Hematopoietic multipotent progenitor cell treated with erythropoietin and hydrocortisone succinate and interleukin-3 and kit ligand, for 8 days (in vitro differentiated cells): ENCODE measurements at regions not wholly inside any gene's neighbourhood (a gene's known extent, or its start where the extent isn't known, plus 50 kb on each side); places are given as distances from the start of the nearest gene placed in this dataset.

Source experiments
- DNase-seq: peaks from one replicate; pipeline ENCODE4 v3.0.0-alpha.2; 2015

DNA sequence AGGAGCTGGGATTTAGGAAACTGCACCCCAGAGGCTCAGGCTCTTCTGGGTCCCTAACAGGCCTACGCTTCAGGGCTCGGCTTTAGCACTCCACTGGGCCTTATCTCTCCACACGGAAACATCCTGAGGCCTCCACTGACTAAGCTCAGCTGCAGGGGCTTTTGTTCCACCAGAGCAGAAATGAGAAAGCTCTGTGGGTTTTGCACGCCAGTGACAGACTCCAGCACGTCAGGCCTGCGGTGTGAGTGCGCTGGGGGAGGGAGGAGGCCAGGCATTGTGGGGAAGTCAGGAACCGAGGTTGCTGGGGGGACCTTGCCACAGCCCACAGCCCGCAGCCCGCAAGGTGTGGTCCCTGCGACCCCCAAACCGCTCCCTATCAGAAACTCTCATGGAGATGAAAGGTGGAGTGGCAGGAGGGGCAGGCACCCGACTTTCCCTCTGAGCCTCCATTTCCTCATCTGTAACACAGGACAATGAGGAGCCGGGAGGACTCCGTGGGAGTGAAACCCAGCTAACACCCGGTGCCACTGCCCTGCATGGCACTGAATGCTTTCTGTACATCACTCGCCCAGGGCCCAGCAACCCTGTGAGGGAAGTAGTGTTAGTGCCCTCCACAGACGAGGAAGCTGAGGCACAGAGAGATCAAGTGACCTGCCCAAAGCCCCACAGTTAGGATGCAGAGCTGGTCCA, 106.5 kb downstream of the TPRA1 start:
- DNase-seq = peak; percentile 41

GRCh38 chr3:127483005-127483641, 107.4 kb downstream of the TPRA1 start:
- DNase-seq = no peak

- DNase-seq = peak; percentile 55
These were observed 108.1 kb downstream of the TPRA1 start for GRCh38 chr3:127482216-127483004.

GRCh38 chr3:127480196-127480954, 110.2 kb downstream of the TPRA1 start:
- DNase-seq = peak; percentile 66

DNA sequence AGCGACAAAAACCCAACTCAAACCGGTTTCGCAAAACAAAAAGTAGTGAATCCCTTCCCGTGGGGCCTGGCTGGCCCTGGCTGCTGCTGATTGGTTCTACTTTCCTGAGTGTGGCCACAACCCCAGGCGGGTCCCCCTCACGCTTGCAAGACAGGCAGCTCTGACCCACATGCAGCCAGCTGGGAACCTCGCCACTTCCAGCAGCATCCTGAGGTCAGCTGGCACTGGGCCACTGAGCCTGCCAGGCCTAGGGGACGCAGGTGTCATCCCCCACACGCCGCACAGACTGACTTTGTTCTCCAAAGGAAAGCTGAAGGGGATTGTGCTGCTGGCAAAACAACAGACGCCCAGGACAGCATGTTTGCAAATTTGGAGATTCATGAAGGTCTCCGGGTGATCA, 111.1 kb downstream of the TPRA1 start:
- DNase-seq = no peak

DNA sequence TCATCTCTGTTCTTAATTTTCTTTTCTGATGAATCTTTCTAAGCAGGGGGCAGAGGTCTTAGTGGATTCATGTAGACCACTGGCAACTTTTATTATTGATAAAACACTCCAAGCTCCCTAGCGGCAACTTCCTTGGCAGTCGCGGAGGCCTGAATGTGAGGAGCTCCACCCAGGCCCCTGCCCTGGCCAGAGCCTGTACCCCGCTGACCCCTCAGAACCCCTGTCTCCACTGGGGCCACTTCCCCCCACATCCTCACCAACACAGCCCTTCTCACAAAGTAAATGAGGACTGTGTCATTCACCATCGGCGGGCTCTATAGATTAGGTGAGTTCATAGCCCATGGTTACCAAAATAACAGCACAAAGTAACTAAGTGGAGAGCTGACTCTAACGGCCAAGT, 111.6 kb downstream of the TPRA1 start:
- DNase-seq = no peak

DNA sequence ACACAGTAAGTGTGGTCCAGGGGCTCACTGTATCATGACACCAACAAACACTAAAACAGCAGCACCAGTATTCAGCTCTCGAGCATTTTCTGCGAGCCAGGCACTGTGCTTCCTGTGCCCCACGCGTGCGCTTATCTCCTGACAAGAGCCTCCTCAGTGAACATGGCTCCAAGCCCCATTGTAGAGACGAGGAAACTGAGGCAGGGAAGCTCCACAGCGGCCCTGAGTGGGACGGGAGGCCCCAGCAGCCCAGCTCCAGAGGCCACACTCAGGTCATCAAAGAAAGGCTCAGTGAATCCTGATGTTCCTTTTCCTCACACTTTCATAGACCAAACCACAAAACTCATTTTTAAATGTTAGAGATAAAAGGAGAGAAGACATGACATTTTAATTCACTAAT, 113.1 kb downstream of the TPRA1 start:
- DNase-seq = no peak

DNA sequence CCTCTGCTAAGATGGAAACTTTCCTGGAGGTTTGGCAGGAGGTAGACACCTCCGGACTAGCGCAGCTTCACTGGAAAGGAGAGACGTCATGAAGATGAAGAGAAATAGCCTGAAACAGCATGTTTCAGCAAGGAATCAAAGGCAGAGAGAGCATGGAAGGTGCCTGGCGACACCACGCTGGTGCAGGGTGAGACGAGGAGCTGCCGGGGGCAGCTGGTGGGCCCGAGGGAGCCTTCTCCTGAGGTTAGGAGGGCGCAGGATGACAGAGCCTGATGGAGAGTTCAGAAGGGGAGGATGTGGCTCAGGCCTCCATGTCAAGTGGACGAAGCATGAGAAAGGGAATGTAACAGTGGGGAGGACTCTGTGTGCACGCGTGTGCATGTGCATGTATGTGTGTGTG, 113.6 kb downstream of the TPRA1 start:
- DNase-seq = no peak

DNA sequence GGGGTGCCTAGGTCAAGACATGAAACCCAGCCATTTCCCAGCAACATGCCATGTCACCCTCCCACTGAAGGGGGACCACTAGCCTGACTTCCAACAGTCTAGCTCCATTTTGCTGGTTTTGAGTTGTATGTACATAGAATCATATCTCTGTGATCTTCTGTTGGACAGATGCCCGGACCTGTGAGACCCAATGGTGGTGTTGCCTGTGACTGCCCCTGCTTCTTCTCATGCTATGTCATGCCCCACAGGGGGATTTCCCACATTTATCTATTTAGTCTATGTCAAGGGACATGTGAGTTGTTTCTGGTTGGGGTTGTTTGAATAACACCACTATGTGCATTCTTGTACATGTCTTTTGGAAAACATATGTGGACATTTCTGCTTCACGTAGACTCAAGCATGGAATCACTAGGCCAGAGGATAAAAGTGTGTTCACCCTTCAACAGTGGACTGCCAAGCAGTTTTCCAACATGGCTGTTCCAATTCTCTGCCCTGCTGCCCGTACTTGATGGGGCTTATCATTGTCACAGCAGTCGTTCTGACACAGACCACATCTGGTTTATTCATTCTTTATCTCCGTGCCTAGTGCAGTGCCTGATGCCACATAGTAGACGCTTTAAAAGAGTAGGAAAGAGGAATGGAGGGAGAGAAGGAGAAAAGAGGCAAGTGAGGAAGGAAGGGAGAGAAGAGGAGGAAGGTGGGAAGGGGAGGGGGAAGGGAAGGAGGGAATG, 114.4 kb downstream of the TPRA1 start:
- DNase-seq = peak; percentile 87

- no peak for DNase-seq
These were observed 115.1 kb downstream of the TPRA1 start for GRCh38 chr3:127475391-127475790.

GRCh38 chr3:127473244-127474024, 117.1 kb downstream of the TPRA1 start:
- DNase-seq = no peak

- no peak for DNase-seq
These were observed 118.0 kb downstream of the TPRA1 start for GRCh38 chr3:127472506-127472905.

DNA sequence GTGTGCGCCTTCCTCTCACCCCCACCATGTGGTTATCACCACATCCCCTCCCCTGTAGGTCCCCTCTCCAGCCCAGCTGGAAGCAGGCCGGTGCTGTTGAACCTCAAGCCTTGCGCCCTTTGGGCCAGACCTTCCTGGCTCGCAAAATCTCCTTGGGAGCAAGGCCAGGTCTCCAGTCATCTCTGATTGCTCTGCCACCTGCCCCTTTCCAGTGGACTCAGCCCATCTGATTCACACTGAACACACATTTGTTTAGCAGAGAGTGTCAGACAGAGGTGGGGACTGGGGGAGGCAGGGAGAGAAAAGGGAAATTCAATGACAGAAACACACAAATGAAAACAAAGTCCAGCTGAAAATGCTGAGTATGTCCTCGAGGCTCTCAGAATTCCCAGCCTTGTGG, 119.4 kb downstream of the TPRA1 start:
- DNase-seq = no peak

DNA sequence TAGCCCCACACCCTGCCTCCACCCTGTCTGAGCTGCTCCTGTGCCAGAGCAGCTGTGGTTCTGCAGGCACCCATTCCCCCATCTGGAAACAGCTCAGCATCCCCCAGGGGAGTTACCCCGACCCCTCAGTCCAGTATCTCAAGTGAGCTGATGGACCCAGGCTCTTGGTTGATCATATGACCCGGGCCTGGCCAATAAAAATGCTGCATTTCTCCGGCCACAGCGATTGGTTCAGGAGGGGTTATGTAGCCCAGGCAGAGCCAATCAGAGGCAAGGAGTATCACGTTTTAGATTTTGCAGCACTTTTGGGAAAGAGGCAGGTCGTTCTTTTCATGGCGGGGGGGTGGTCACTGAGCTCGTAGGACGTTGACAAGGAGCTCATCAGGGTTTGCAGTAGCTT, 120.8 kb downstream of the TPRA1 start:
- DNase-seq = no peak

- no peak for DNase-seq
These were observed 123.1 kb downstream of the TPRA1 start for GRCh38 chr3:127467391-127467790.

DNA sequence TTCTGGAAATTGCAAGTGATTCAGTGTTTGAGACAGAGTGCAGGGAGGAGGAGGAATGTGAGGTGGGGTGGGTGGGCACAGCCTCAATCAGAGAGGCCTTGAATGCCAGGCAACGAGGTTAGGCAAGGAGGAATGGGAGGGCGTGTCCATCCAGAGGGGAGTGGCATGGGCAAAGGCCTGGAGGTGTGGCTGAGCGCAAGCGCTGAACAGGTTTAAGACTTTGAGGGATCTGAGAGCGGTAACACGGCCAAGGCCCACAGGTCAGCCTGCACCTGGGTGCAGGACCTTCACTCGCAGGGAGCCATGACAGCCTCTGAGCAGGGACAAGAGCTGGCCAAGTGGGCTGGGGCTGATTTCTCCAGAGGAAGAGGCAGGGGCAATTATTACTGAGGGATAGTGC, 125.9 kb downstream of the TPRA1 start:
- DNase-seq = no peak

DNA sequence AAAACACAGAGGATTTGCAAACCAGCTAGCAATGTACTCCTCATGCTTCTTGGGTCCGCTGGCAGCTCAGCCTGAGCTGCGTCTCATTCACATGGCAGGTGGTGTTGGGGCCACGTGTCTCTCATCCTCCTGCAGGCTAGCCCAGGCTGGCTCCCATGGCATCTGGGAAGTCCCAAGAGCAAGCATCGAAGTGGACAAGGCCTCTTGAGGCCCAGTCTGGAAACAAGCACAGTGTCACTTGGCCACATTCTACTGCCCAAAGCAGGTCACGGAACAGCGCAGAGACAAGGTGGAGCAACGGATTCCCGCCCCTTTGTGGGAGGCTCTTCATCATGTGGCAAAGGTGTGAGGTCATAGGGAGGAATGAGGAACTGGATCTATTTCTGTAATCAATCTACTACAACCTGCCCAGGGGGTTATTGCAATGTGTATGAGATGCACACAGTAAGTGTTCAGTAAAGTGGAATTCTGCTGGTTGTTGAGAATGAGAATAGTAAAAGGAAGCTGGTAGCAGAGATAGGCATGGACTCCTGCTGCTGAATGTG, 128.3 kb downstream of the TPRA1 start:
- no peak for DNase-seq

GRCh38 chr3:127461286-127461910, 129.1 kb downstream of the TPRA1 start:
- no peak for DNase-seq

DNA sequence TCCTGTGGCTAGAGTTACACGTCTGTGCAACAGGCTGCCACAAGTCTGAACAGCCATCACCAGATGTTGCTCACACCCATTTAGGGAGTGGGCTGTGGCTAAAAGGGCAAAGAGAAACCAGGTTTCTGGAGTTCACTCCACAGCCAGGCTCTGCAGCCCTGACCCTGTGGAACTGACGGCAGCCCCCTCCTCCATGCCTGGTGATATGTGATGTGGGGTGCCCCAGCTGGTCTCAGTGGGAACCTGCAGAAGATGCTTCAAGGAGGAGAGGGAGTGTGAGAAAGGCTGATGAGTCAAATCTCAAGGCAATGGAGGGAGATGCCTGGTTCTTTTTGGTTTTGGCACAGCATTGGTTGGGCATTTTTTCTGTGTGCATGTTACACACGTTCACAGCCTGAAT, 130.6 kb downstream of the TPRA1 start:
- DNase-seq = no peak

DNA sequence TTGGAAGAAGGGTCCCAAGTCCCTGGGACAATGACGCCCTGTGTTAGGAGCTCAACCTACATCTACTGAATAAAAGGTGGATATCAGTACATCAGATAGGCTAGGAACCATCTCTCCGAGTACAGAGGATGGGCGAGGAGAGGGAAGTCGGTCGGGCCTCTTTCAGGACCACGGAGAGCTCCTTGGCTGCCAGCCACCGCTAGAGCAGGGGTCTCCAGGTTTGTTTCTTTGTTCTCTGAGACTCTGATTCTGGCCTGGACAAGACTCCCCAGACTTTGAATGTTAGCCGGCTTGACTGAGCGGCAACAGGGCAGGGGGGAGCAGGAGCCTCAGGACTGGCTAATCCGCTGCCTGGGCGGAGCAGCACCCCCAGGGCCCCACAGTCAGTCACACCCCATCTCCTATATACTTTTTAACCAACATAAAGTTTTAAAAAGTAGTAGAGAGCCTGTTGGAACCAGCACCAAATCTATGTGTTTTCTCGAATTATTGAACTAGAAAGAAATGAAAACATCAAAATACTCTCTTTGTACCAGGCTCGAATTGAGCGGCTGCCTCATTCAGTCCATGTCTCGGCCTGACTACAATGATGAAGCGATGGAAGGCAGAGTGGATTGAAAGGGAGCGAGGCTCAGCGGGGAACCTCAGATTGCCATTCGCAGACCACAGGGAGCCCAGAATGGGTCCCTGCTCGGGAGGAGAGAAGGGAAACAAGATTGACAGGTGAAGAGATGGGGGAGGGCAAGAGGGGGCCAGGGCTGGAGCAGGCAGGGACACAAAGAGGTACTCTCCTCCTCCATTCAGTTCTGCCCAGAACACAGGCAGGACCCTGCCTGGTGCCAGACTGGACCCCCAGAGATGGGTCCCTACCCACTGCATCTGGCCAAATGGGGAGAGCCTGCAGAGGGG, 131.6 kb downstream of the TPRA1 start:
- DNase-seq = peak; percentile 35
